Astrocyte of the hippocampus (primary cell): ENCODE measurements at regions not wholly inside any gene's neighbourhood (a gene's known extent, or its start where the extent isn't known, plus 50 kb on each side); places are given as distances from the start of the nearest gene placed in this dataset.

Experiments used
- DNase-seq: peaks from one replicate; pipeline ENCODE4 v3.0.0; 2011; ENCODE audit warnings: low read depth, low spot score

GRCh38 chr4:22029803-22030202 is 81.2 kb upstream of the KCNIP4 start:
- DNase-seq: no peak

- no peak for DNase-seq
Measured at GRCh38 chr4:22021106-22021505, 72.5 kb upstream of the KCNIP4 start.

GRCh38 chr4:22020129-22020528 is 71.6 kb upstream of the KCNIP4 start:
- no peak for DNase-seq

- DNase-seq: peak; percentile 4
Measured at GRCh38 chr4:22019676-22020075, 71.1 kb upstream of the KCNIP4 start.

GRCh38 chr4:22014222-22014741 is 65.7 kb upstream of the KCNIP4 start:
- DNase-seq: no peak

DNA sequence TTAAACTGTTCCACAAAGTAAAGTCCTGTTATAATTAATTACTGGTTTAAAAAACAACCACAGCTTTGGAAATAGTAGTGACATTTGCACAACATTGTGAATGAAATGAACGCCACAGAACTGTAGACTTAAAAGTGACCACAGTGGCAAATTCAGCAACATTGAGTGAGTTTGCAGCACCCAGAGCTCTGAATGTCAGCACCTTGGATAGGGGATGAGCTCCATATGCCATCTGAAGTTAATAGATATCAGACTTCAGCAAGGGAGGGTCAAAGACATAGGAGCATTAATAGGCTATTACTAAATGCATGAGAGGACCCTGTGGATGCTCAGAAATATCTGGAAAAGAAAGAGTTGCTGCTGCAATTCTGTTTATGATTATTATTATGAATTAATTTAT is 55.3 kb upstream of the KCNIP4 start:
- DNase-seq: peak; percentile 12
